ENCODE measurements at regions not wholly inside any gene's neighbourhood (a gene's known extent, or its start where the extent isn't known, plus 50 kb on each side); places are given as distances from the start of the nearest gene placed in this dataset.

- no peak for DNase-seq
These were observed 288.0 kb upstream of the PLET1 start for GRCh38 chr11:112548641-112549040.

GRCh38 chr11:112553205-112553731 lies 292.6 kb upstream of the PLET1 start:
- DNase-seq, result no peak

- DNase-seq, result no peak
These were observed 293.9 kb upstream of the PLET1 start for GRCh38 chr11:112554586-112554985.

GRCh38 chr11:112555491-112556364 lies 295.1 kb upstream of the PLET1 start:
- DNase-seq, result peak; percentile 17 to 25

GRCh38 chr11:112558691-112559090 lies 298.0 kb upstream of the PLET1 start:
- no peak for DNase-seq

GRCh38 chr11:112563808-112564207 lies 303.1 kb upstream of the PLET1 start:
- DNase-seq, result no peak

- DNase-seq, result no peak
These were observed 303.7 kb upstream of the PLET1 start for GRCh38 chr11:112564228-112564955.

- DNase-seq, result no peak
These were observed 304.9 kb upstream of the PLET1 start for GRCh38 chr11:112565551-112565950.

GRCh38 chr11:112566124-112566523 lies 305.5 kb upstream of the PLET1 start:
- DNase-seq, result no peak

- no peak for DNase-seq
These were observed 309.7 kb upstream of the PLET1 start for GRCh38 chr11:112570333-112570732.

GRCh38 chr11:112579282-112579681 lies 318.6 kb upstream of the PLET1 start:
- no peak for DNase-seq

GRCh38 chr11:112580864-112581263 lies 320.2 kb upstream of the PLET1 start:
- DNase-seq, result no peak

GRCh38 chr11:112581747-112582146 lies 321.1 kb upstream of the PLET1 start:
- DNase-seq, result no peak

GRCh38 chr11:112582366-112582765 lies 321.7 kb upstream of the PLET1 start:
- DNase-seq, result no peak

GRCh38 chr11:112583261-112583893 lies 322.7 kb upstream of the PLET1 start:
- DNase-seq, result no peak

GRCh38 chr11:112584672-112585071 lies 324.0 kb upstream of the PLET1 start:
- no peak for DNase-seq

GRCh38 chr11:112587664-112588063 lies 327.0 kb upstream of the PLET1 start:
- no peak for DNase-seq

- peak; percentile 39 to 76 for DNase-seq
These were observed 327.6 kb upstream of the PLET1 start for GRCh38 chr11:112588252-112588694.

- DNase-seq, result no peak
These were observed 328.5 kb upstream of the PLET1 start for GRCh38 chr11:112589155-112589554.

- no peak for DNase-seq
These were observed 330.1 kb upstream of the PLET1 start for GRCh38 chr11:112590764-112591163.

GRCh38 chr11:112593440-112593839 lies 332.8 kb upstream of the PLET1 start:
- no peak for DNase-seq

- DNase-seq, result no peak
These were observed 335.7 kb upstream of the PLET1 start for GRCh38 chr11:112596324-112596723.

GRCh38 chr11:112597286-112597790 lies 336.7 kb upstream of the PLET1 start:
- DNase-seq, result no peak

Measured in NCI-H187 (cell line).